Right lobe of liver (tissue), 4 donors: ENCODE measurements at regions not wholly inside any gene's neighbourhood (a gene's known extent, or its start where the extent isn't known, plus 50 kb on each side); places are given as distances from the start of the nearest gene placed in this dataset.

ENCODE experiments used
- POLR2A ChIP-seq: fragments of 450-650 bp; IDR thresholded peaks from one replicate; pipeline ENCODE4 v1.6.1; 2017; ENCODE audit warnings: antibody characterized with exemption, mild to moderate bottlenecking
- TF ChIP-seq, protein P1 (sequence below), 4 donors: fragments of 200-600 bp in 3 of 4; fragments of 450-650 bp in 1 of 4; IDR thresholded peaks; one replicate each; pipeline versions ENCODE4 v1.5.1 to v1.8.0; 2016 to 2022; ENCODE audit warnings: antibody characterized with exemption in 4 of 4, mild to moderate bottlenecking in 2 of 4
- donor health status: DM: no; HTN: no; CAD: no.
- donor health status: DM: no; HTN: no; CAD: no.
- donor health status: DM: no; HTN: yes; CAD: no.

GRCh38 chr11:114775875-114776621 lies 97.7 kb downstream of the NXPE2 start:
- no peak for TF ChIP-seq POLR2A
- TF ChIP-seq, protein P1, sequence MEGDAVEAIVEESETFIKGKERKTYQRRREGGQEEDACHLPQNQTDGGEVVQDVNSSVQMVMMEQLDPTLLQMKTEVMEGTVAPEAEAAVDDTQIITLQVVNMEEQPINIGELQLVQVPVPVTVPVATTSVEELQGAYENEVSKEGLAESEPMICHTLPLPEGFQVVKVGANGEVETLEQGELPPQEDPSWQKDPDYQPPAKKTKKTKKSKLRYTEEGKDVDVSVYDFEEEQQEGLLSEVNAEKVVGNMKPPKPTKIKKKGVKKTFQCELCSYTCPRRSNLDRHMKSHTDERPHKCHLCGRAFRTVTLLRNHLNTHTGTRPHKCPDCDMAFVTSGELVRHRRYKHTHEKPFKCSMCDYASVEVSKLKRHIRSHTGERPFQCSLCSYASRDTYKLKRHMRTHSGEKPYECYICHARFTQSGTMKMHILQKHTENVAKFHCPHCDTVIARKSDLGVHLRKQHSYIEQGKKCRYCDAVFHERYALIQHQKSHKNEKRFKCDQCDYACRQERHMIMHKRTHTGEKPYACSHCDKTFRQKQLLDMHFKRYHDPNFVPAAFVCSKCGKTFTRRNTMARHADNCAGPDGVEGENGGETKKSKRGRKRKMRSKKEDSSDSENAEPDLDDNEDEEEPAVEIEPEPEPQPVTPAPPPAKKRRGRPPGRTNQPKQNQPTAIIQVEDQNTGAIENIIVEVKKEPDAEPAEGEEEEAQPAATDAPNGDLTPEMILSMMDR (IDR thresholded peaks at IDR 0.05): no peak
